Neuron (in vitro differentiated cells): ENCODE measurements at regions not wholly inside any gene's neighbourhood (a gene's known extent, or its start where the extent isn't known, plus 50 kb on each side); places are given as distances from the start of the nearest gene placed in this dataset.

Experiments
- H2AFZ ChIP-seq: one replicate; pipeline ENCODE4 v1.6.1; 2013; ENCODE audit warnings: low read depth, mild to moderate bottlenecking, inconsistent platforms, low read length, moderate library complexity
- H3K27me3 ChIP-seq: one replicate; pipeline ENCODE4 v1.6.1; 2013; ENCODE audit warnings: low read length; ENCODE audit not compliant: insufficient read depth
- H3K36me3 ChIP-seq: one replicate; pipeline ENCODE4 v1.6.1; 2013; ENCODE audit warnings: low read length; ENCODE audit not compliant: insufficient read depth
- H3K4me1 ChIP-seq: one replicate; pipeline ENCODE4 v1.6.1; 2013; ENCODE audit warnings: low read length; ENCODE audit not compliant: insufficient read depth
- H3K4me3 ChIP-seq: 2 replicates; pipeline ENCODE4 v1.5.1; 2013; ENCODE audit warnings: mild to moderate bottlenecking, low read length, moderate library complexity
- H3K9me3 ChIP-seq: one replicate; pipeline ENCODE4 v1.6.1; 2013; ENCODE audit warnings: low read length

- Histone ChIP-seq H3K36me3 (no peaks in the 10 kb centered on the region), H3K4me1 (peaks cover 3% of the 10 kb centered on the region), H2AFZ (no peak overlapping the region), H3K9me3 (peaks cover 9% of the 10 kb centered on the region), H3K27me3 (peaks cover 2% of the 10 kb centered on the region), H3K4me3 (no peak overlapping the region)
These were observed 125.6 kb downstream of the SNX19 start for GRCh38 chr11:130790689-130791088.

DNA sequence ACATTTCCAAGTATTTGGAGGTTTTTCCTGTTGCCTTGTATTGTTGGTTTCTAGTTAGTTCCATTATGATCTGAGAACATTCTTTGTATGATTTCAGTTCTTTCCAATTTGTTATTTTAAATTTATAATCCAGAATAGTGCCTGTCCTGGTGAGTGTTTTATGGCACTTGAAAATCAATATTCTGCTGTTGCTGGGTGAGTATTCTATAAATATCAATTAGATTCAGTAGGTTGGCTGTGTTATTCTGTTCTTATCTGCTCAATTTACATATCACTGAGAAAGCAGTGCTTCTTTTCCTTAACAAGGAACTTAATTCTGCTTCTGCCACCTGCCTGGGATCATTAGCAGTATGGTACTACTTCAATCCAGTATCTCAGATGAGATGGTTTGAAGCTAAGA lies 123.5 kb downstream of the SNX19 start:
- Histone ChIP-seq H3K9me3 (peaks cover 9% of the 10 kb centered on the region), H2AFZ (no peak overlapping the region), H3K27me3 (peaks cover 2% of the 10 kb centered on the region), H3K4me3 (no peak overlapping the region), H3K36me3 (no peaks in the 10 kb centered on the region), H3K4me1 (no peaks in the 10 kb centered on the region)

DNA sequence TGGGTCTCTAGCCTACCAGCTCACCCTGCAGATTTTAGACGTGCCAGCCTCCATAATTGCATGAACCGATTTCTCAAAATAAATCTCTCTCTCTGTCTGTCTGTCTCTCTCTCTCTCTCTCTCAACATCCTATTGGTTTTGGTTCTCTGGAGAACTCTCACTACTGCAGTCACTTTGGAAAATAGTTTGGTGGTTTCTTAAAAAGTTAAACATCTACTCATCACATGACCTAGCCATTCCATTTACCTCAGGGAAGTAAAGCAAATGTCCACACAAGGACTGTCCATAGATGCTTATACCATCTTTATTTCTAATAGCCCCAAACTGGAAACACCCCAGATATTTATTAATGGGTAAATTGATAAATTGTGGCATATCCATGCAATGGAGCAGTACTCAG lies 119.5 kb downstream of the SNX19 start:
- H3K9me3 ChIP-seq = no peaks in the 10 kb centered on the region
- H3K36me3 ChIP-seq = no peaks in the 10 kb centered on the region
- peaks cover 2% of the 10 kb centered on the region for H3K27me3 ChIP-seq

DNA sequence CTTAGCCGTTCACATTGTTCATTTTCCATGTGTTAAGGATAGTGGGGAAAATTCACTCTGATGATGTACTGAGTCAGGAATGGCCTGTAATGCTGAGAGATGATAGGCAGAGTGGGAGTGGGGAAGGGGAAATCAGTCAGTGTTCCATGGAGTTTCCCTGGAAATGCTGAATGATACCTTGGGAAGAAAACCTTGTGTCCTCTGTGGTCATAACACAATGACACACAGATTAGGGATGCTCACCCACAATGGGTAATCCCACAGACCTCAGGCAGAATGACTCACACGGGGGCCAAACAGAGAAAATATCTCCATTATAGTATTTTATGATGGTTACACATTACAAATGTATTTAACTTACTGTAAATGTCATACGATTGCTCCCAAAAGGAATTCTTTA lies 118.0 kb downstream of the SNX19 start:
- no peaks in the 10 kb centered on the region for H3K36me3 ChIP-seq
- H3K27me3 ChIP-seq = peaks cover 2% of the 10 kb centered on the region
- H2AFZ ChIP-seq = no peak overlapping the region
- H3K4me3 ChIP-seq = no peak overlapping the region
- no peaks in the 10 kb centered on the region for H3K9me3 ChIP-seq
- no peaks in the 10 kb centered on the region for H3K4me1 ChIP-seq

More for the DNA sequence above, 119.5 kb downstream of the SNX19 start:
- no peaks in the 10 kb centered on the region for H3K4me1 ChIP-seq
- H2AFZ ChIP-seq = no peak overlapping the region
- H3K4me3 ChIP-seq = no peak overlapping the region

GRCh38 chr11:130798801-130799200 lies 117.5 kb downstream of the SNX19 start:
- Histone ChIP-seq H3K4me3 (no peak overlapping the region), H3K4me1 (no peaks in the 10 kb centered on the region), H3K36me3 (no peaks in the 10 kb centered on the region), H3K27me3 (no peaks in the 10 kb centered on the region), H3K9me3 (no peaks in the 10 kb centered on the region), H2AFZ (no peak overlapping the region)

DNA sequence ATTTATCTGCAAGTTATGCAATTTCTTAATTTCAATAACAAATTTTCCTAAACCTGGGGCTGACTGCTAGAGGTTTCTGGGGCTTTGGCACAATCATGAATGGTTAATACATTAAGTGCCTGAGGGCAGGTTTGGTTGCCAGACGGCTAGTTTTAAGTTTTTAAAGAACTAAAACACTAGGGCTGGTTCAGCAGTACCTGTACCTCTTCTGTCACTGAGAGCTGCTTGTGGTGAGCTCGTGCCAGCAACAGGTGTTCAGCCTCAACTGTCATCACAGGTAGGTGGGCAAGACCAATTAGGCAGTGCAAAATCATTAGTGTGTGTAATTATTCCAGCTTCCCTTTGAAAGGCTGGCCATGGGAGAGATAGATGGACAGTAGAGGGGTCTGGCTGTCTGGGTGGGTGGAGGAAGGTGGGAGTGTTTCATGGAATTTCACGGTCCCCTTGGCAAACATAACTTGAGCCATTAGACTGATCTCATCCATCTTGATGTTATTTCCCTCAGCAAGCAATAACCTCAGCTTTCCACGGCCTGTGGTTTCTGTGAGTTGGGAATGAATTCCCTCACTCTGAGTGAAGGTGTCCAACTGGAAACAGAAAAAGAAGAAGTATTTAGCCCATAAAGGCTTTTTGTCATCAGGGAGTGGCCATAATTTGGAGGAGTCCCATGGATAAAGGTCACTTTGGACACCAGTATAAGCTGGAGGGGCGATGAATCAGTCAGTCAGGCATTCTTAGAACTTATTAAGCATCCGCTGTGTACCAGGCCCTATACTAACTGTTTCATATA lies 114.8 kb downstream of the SNX19 start:
- H3K4me1 ChIP-seq = peaks cover 1% of the 10 kb centered on the region
- H3K36me3 ChIP-seq = no peaks in the 10 kb centered on the region
- no peaks in the 10 kb centered on the region for H3K9me3 ChIP-seq
- no peaks in the 10 kb centered on the region for H3K27me3 ChIP-seq
- no peak overlapping the region for H2AFZ ChIP-seq
- no peak overlapping the region for H3K4me3 ChIP-seq

DNA sequence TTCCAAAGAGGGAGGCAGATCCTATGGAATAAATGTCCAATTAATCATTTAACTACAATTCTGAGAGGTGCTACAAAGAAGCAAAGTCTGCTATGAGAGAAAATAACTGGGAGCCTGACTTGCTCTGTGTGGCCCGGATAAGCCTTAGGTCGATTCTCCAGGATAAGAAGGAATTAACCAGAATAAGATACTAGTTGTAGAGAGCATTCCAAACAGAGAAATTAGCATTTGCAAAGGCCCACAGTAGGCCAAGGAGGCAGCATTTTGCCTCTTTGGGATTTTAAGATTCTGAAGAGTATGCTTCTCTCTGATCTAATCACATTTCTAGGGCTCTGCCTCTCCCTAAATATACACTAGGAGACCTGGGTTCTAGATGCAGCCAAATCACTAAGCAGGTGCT lies 113.7 kb downstream of the SNX19 start:
- Histone ChIP-seq H3K9me3 (no peaks in the 10 kb centered on the region), H3K36me3 (no peaks in the 10 kb centered on the region), H2AFZ (no peak overlapping the region), H3K4me3 (no peak overlapping the region), H3K4me1 (peaks cover 5% of the 10 kb centered on the region), H3K27me3 (no peaks in the 10 kb centered on the region)

DNA sequence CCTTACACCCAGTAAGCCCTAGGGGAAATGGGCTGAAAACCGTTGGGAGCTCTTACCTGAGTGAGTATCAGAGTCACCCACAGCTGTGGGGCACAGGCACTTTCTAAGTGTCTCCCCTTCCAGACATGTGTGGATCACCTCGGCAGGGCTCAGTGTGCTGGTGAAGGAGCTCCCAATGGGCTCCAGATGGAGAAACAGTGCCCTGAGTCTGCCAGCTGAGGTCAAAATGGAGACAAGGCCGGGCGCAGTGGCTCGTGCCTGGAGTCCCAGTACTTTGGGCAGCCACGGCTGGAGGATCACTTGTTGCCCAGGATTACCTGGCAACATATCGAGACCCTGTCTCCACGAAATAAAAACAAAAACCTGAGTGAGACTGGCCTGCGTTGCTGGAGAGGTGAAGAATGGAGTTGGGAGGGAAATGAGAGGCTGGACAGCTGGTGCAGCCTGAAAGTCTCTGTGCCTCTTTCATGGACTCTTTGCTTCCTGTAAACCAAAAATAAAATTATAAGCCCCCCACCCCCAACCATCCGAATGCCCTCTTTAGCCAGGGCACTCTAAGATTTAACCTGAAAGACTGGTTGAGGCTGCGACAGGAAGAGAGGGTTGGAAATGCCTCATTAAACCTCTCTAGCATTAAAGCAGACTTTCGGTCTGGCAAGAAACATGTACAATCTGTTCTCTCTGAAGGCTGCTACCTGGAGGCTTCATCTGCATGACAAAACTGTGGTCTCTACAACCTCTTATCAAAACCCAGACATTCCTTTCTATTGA lies 111.8 kb downstream of the SNX19 start:
- H3K4me1 ChIP-seq = peaks cover 5% of the 10 kb centered on the region
- no peaks in the 10 kb centered on the region for H3K27me3 ChIP-seq
- H2AFZ ChIP-seq = no peak overlapping the region
- H3K4me3 ChIP-seq = no peak overlapping the region
- H3K9me3 ChIP-seq = no peaks in the 10 kb centered on the region
- no peaks in the 10 kb centered on the region for H3K36me3 ChIP-seq

- Histone ChIP-seq H3K4me1 (peaks cover 5% of the 10 kb centered on the region), H2AFZ (no peak overlapping the region), H3K4me3 (no peak overlapping the region), H3K9me3 (no peaks in the 10 kb centered on the region), H3K36me3 (no peaks in the 10 kb centered on the region), H3K27me3 (no peaks in the 10 kb centered on the region)
These were observed 109.5 kb downstream of the SNX19 start for GRCh38 chr11:130806746-130807145.

DNA sequence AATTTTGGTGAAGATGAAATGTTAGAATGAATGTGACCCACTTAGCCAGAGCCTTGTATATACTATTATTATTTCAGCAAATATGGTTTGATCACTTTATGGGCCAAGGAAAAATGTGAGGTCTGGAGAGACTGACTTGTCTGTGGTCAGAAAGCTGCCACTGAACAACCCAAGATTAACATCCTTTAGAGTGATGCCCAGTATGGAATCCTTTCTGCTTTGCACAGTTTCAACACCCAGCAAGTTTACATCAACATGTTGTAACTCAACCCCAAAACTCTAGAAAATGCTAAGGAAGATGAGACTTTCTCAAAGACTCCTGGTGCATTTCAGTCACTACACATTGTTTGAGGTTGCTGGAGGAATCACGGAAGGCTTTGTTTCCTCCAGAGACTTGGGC lies 107.7 kb downstream of the SNX19 start:
- no peaks in the 10 kb centered on the region for H3K9me3 ChIP-seq
- H3K27me3 ChIP-seq = no peaks in the 10 kb centered on the region
- H3K4me1 ChIP-seq = peaks cover 5% of the 10 kb centered on the region
- no peaks in the 10 kb centered on the region for H3K36me3 ChIP-seq
- no peak overlapping the region for H3K4me3 ChIP-seq
- no peak overlapping the region for H2AFZ ChIP-seq

DNA sequence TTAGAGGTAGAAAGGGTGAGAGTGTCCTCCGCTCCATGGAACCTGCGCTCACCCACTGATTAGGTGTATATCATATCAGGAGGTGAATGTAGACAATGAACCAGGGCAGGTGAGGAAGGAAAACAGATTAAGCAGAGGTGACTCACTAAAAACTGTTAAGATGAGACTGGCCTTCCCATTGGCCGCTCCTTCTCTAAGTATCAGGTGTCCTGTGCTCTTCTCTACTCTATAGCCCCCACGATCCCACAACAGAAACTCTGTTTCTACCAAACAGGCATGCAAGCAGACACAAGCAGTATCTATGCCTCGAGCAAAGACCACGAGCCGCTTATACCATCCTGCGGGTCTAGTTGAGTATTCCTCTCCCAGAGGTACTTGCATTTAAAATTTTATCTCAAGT lies 103.1 kb downstream of the SNX19 start:
- Histone ChIP-seq H3K36me3 (no peaks in the 10 kb centered on the region), H3K4me3 (no peak overlapping the region), H3K27me3 (no peaks in the 10 kb centered on the region), H3K4me1 (peaks cover 6% of the 10 kb centered on the region), H3K9me3 (no peaks in the 10 kb centered on the region), H2AFZ (no peak overlapping the region)

DNA sequence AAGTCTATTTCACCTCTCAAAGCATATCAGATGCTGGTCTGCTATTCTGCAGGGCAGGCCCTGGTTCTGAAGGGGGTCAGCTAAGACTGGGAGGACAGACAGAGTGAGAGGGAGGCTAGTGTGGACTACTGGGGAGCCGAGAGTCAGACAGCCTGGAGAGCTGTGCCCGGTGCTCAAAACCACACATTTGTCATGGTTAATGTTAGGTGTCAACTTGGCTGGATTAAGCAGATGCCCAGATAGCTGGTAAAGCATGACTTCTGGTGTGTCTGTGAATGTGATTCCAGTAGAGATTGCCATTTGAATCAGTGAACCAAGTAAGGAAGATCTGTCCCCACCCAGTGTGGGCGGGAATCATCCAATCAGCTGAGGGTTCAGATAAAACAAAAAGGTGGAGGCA lies 102.6 kb downstream of the SNX19 start:
- no peak overlapping the region for H3K4me3 ChIP-seq
- H2AFZ ChIP-seq = no peak overlapping the region

GRCh38 chr11:130814440-130815096 lies 101.7 kb downstream of the SNX19 start:
- no peaks in the 10 kb centered on the region for H3K36me3 ChIP-seq
- peaks cover 11% of the 10 kb centered on the region for H3K4me1 ChIP-seq
- H3K4me3 ChIP-seq = no peak overlapping the region
- H2AFZ ChIP-seq = no peak overlapping the region
- H3K27me3 ChIP-seq = no peaks in the 10 kb centered on the region
- no peaks in the 10 kb centered on the region for H3K9me3 ChIP-seq

More for the DNA sequence above, 102.6 kb downstream of the SNX19 start:
- Histone ChIP-seq H3K9me3 (no peaks in the 10 kb centered on the region), H3K36me3 (no peaks in the 10 kb centered on the region), H3K27me3 (no peaks in the 10 kb centered on the region), H3K4me1 (peaks cover 6% of the 10 kb centered on the region)
